H1 (cell line): ENCODE measurements at regions not wholly inside any gene's neighbourhood (a gene's known extent, or its start where the extent isn't known, plus 50 kb on each side); places are given as distances from the start of the nearest gene placed in this dataset.

Experiments
- GABPA ChIP-seq: IDR thresholded peaks from 2 replicates; pipeline ENCODE4 v1.6.1; 2011; ENCODE audit warnings: mild to moderate bottlenecking, low read length, moderate library complexity, borderline replicate concordance; ENCODE audit not compliant: insufficient read depth
- JUN ChIP-seq: IDR thresholded peaks from 2 replicates; pipeline ENCODE4 v1.6.1; 2011; ENCODE audit warnings: low read depth, mild to moderate bottlenecking, improper control_type of control experiment, low read length
- RBBP5 ChIP-seq: IDR thresholded peaks from 2 replicates; pipeline ENCODE4 v1.7.1; 2012; ENCODE audit warnings: low read depth, mild to moderate bottlenecking, inconsistent platforms, low read length, moderate library complexity, borderline replicate concordance
- RNF2 ChIP-seq: fragments of 200-900, 300-1000 bp; sonication (generic); IDR thresholded peaks from 2 replicates; pipeline ENCODE4 v1.7.1; 2016; ENCODE audit warnings: borderline replicate concordance, low read depth, mild to moderate bottlenecking, antibody characterized with exemption, low read length; ENCODE audit not compliant: poor library complexity, severe bottlenecking; ENCODE audit errors: missing control alignments
- SIN3A ChIP-seq, 2 experiments: IDR thresholded peaks in 1 of 2; conservative IDR thresholded peaks in 1 of 2; 2 replicates each; pipeline ENCODE4 v1.6.1; 2011 to 2012; ENCODE audit warnings: low read length in 2 of 2, improper control_type of control experiment in 1 of 2, low read depth in 1 of 2, mild to moderate bottlenecking in 1 of 2
- TF ChIP-seq, protein P1 (sequence below): fragments of 300-600 bp; sonication (generic); IDR thresholded peaks from 2 replicates; pipeline ENCODE4 v1.7.1; 2012; ENCODE audit warnings: low read length, moderate library complexity, mild to moderate bottlenecking, inconsistent platforms; ENCODE audit not compliant: insufficient replicate concordance

DNA sequence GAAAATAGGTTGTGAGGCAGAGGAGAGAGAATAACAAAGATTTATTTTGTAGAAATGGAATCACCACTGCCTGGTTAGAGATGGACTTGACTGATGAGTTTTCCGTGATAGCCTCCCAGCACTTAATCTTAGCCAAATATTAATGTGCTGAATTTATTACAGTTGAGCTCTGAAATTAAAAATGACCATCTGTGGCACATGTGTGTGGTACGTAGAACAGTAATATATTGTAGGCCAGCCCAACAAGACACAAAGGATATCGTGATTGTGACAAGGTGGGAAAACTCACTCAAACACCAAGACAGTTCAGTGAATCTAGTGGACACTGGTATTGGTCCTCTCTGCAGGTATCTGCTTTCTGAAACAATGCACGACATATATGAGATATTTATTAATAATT lies 119.4 kb downstream of the HAO1 start (continued):
- TF ChIP-seq, protein P1, sequence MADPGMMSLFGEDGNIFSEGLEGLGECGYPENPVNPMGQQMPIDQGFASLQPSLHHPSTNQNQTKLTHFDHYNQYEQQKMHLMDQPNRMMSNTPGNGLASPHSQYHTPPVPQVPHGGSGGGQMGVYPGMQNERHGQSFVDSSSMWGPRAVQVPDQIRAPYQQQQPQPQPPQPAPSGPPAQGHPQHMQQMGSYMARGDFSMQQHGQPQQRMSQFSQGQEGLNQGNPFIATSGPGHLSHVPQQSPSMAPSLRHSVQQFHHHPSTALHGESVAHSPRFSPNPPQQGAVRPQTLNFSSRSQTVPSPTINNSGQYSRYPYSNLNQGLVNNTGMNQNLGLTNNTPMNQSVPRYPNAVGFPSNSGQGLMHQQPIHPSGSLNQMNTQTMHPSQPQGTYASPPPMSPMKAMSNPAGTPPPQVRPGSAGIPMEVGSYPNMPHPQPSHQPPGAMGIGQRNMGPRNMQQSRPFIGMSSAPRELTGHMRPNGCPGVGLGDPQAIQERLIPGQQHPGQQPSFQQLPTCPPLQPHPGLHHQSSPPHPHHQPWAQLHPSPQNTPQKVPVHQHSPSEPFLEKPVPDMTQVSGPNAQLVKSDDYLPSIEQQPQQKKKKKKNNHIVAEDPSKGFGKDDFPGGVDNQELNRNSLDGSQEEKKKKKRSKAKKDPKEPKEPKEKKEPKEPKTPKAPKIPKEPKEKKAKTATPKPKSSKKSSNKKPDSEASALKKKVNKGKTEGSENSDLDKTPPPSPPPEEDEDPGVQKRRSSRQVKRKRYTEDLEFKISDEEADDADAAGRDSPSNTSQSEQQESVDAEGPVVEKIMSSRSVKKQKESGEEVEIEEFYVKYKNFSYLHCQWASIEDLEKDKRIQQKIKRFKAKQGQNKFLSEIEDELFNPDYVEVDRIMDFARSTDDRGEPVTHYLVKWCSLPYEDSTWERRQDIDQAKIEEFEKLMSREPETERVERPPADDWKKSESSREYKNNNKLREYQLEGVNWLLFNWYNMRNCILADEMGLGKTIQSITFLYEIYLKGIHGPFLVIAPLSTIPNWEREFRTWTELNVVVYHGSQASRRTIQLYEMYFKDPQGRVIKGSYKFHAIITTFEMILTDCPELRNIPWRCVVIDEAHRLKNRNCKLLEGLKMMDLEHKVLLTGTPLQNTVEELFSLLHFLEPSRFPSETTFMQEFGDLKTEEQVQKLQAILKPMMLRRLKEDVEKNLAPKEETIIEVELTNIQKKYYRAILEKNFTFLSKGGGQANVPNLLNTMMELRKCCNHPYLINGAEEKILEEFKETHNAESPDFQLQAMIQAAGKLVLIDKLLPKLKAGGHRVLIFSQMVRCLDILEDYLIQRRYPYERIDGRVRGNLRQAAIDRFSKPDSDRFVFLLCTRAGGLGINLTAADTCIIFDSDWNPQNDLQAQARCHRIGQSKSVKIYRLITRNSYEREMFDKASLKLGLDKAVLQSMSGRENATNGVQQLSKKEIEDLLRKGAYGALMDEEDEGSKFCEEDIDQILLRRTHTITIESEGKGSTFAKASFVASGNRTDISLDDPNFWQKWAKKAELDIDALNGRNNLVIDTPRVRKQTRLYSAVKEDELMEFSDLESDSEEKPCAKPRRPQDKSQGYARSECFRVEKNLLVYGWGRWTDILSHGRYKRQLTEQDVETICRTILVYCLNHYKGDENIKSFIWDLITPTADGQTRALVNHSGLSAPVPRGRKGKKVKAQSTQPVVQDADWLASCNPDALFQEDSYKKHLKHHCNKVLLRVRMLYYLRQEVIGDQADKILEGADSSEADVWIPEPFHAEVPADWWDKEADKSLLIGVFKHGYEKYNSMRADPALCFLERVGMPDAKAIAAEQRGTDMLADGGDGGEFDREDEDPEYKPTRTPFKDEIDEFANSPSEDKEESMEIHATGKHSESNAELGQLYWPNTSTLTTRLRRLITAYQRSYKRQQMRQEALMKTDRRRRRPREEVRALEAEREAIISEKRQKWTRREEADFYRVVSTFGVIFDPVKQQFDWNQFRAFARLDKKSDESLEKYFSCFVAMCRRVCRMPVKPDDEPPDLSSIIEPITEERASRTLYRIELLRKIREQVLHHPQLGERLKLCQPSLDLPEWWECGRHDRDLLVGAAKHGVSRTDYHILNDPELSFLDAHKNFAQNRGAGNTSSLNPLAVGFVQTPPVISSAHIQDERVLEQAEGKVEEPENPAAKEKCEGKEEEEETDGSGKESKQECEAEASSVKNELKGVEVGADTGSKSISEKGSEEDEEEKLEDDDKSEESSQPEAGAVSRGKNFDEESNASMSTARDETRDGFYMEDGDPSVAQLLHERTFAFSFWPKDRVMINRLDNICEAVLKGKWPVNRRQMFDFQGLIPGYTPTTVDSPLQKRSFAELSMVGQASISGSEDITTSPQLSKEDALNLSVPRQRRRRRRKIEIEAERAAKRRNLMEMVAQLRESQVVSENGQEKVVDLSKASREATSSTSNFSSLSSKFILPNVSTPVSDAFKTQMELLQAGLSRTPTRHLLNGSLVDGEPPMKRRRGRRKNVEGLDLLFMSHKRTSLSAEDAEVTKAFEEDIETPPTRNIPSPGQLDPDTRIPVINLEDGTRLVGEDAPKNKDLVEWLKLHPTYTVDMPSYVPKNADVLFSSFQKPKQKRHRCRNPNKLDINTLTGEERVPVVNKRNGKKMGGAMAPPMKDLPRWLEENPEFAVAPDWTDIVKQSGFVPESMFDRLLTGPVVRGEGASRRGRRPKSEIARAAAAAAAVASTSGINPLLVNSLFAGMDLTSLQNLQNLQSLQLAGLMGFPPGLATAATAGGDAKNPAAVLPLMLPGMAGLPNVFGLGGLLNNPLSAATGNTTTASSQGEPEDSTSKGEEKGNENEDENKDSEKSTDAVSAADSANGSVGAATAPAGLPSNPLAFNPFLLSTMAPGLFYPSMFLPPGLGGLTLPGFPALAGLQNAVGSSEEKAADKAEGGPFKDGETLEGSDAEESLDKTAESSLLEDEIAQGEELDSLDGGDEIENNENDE: no peak
- no peak for TF ChIP-seq RNF2
- no peak for TF ChIP-seq JUN
- no peak for TF ChIP-seq RBBP5
- TF ChIP-seq SIN3A (conservative IDR thresholded peaks at IDR 0.05 in 1 of 2, IDR thresholded peaks at IDR 0.05 in 1 of 2; ENCODE audit: low read depth in 1 of 2, low read length in 2 of 2): no peak
- TF ChIP-seq GABPA: no peak
